SKM-1 (cell line): ENCODE measurements at regions not wholly inside any gene's neighbourhood (a gene's known extent, or its start where the extent isn't known, plus 50 kb on each side); places are given as distances from the start of the nearest gene placed in this dataset.

Source experiments
- DNase-seq: peaks from one replicate; lab custom pipeline; 2025; ENCODE audit not compliant: unreplicated experiment; lab: John Stamatoyannopoulos, UW

DNA sequence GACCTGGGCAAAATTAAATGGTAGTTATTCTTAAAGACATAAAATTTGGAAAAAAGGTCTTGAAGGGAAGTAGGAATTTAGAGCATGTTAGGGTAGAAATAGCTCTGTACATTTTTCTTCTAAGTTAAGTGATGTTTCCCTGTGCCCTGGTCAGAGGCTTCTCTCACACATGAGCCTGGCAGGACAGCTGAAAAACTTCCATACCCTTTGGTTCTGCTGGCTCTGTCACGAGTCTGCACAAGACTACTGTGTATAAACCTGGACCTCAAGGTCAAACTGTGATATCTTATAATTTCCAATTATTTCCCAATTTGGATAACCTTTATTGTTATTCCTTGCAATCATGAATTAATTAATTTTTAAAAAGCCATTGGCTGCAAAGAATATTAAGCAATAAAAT is 664.7 kb downstream of the BCL11A start:
- DNase-seq, result no peak

DNA sequence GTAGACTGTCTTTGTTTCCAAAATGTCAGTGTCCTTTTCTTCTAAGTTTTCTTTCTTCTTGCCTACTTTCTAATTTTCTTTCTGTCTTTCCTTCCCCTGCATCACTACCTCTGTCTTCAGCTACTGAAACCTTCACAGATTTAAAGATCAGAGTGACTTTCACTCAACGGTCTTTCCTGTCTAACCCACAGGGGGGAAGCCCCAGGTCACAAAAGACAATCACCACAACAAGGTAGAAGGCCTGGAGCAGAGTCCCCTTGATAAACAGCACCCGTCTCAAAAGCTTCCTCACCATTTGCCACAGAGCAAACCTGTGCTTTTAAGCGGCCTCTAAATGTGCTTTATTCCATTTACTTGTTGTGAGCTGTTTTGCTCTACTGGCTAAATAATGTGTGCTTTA is 665.4 kb downstream of the BCL11A start:
- no peak for DNase-seq

DNA sequence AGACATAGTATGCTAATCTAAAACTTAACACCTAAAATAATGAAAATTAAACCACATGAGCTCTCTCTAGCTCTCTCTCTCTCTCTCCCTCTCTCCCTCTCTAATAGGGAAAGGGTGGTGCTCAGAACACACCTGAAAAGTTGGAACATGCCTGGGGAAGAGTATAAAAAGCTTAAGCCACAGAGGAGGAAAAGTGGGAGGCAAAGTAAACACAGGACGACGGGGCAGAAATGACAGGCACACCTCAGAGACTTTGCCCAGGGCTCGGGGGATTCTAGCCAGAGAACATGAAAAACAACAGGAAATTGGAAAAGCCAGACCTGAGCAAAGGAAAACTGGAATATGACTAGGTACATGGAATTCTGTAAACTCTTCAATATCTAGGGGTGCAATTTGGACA is 666.1 kb downstream of the BCL11A start:
- no peak for DNase-seq

DNA sequence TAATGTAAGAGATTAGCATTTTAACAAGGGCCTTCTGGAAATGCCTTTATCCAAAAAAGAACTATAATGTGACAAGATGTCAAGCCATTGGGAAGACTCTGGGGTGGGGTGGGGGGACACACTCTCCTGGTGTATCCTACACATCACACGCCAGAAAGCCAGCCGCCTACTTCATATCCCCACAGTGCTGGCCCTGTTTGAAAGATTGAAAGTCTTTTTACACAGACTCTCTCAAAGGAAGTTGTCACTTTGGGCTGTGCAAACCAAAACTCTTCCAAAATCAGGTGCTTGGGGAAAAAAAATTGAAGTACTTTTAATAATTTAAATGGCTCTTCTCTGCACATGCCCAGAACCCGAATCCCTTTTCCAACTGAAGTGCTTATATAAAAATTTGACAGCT is 666.7 kb downstream of the BCL11A start:
- no peak for DNase-seq

DNA sequence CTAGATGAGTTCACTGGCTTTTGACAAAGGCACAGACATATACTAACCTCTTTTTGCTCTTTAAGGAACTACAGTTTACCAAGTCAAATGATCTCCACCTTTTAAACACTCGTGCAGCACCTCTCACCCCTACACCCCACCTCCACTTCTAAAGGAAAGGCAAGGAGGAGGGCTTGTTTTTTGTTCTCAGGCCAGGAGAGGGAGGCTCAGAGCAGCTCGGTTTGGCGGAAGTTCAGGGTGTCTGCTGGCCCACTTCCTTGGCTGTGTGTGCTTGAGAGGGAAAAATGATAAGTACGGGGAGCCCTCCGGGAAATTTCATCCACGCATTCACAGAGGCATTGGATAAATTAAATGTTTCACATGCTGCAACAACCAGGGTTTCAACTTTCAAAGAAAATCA is 667.9 kb downstream of the BCL11A start:
- no peak for DNase-seq

DNA sequence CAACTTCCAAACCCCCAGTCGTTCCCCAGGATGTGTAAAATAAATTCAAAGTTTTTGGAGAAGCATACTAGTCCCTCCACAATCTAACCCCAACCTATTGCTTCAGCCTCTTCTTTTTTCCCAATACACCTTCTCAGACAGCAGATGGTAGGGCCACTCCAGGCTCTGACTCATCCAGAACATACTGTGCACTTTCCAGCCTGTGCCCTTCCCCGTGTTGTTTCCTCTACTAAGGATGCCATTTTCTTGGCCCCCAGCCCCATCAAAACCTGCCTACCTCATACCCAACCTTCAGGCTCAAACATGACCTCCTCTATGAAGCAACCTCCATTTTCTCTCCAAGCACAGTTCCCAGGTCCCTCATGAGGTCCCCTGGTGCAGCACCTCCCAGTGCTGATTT is 669.3 kb downstream of the BCL11A start:
- no peak for DNase-seq

DNA sequence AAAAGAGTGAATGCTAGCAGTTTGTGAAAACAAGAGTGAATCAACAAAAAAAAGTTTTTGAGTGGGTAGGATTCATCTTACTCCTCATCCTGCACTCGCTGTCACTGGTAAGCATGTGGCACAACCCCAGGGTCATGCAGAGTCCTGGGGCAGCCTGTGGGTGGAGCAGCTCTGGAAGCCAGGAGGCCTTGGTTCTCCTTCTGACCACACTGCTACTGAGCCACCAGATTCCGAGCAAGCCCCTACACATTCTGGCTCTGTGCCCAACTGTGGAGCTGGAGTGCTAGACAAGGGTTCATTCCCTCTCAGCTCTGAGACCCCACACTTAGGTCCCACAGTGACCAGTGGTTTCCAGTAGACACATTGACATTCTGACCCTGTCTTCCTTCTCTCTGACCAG is 670.6 kb downstream of the BCL11A start:
- no peak for DNase-seq

DNA sequence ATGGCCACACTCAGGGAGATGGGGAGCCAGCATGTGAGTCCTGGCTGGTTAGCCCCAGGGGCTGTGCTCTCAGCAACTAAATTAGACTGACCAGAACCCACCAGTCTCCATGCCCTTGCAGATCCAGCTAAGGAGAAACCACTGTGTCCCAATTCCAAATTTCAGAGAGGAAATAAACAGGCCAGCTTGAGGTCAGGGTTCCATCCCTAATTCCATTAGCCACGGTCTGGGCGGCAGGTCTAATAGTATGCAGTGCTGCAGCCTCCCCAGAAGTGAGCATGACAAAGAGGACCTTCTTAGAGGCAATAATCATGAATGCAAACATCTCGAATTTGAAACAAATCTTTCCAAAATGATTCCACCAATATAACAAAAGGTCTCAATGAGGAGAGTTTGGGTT is 671.2 kb downstream of the BCL11A start:
- no peak for DNase-seq

DNA sequence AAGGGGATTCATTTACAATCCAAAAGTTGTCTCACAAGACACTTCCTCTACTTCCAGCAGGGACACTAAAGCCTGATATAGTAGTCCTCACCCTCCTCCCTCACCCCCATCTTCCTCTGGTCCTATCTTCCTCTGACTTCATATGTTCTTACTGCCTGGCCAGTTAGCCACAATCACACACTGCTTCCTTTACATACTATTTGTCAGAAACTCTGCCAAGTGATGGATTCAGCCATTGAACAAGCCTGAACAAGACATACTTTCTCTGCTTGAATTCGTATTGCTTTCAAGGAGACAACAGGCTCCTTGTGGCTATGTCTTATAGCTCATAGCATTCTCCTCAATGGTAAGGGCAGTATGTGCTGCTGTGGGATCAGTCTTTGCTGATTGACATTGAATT is 672.2 kb downstream of the BCL11A start:
- DNase-seq, result no peak

DNA sequence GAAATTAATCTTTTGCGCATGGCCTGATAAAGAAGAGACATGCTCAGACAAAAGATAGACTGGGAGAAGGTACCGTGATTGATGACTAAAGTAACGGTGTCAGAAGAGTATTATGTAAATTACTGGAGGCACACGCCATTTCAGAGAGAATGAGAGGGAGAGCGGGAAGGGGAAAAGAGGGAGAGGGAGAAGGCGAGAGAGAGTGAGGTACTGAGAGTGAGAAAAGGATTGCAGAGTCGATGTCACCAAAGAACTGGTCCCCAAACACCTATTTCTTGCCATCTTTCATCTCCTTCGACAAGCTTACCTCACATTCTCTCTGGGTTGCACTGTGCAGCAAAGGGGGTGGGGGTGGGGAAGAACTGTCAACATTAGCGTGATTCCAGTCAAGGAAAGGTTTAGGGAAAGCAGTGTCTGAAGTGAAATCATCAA is 673.7 kb downstream of the BCL11A start:
- DNase-seq, result no peak

DNA sequence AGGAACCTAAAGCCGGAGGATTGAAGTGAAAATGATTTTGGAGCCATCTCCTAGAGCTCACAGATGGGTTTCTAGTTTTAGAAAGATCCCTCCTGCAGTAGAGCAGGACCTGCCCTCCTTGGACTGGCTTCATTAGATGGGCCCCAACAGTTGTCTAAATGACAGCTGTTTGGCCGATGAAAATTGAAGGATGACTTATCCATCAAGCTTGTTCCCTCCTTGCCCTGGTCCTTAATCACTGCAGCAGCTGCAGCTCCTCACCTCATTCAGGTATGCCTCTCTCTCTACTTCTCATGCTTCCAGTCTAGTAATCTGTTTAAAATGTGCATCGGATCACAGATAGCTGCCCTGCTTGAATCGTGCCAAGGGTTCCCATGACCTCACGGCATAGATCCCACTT is 677.6 kb downstream of the BCL11A start:
- no peak for DNase-seq

DNA sequence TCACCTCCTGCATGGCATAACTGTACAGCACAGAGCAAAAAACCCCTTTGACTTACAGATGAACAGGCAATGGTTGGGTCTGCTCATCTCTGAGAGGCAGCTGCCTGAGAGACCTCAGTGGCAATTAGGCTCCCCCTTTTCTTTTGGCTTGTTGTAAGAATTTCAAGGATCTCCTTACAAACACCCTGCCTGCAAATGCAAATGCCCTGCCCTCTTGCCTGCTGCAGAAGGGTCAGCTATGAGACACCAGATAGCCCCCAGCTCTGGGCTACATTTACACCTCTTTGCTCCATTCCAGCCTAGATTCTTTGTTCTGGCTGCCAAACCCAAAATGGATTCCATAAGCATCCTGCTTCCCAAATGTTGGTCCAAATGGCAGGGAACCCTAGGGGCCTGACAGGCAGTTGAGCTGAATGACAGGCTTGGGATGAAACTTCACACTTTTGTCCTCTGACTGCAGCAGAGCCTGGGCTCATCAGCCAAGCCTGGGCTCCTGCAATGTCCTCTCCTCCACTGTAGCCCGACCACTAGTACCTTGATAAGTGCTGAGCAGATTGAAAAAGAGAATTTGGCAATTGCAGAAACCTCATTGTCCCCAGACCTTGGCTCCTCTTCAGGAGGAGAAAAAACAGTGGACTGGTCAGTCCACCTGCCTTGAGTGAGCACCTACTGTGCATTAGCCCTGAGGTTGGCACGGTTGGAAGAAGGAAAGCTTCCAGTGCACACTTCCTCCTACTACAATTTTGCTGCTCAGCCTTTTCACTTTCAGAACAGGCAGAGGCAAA is 678.3 kb downstream of the BCL11A start:
- DNase-seq, result no peak

DNA sequence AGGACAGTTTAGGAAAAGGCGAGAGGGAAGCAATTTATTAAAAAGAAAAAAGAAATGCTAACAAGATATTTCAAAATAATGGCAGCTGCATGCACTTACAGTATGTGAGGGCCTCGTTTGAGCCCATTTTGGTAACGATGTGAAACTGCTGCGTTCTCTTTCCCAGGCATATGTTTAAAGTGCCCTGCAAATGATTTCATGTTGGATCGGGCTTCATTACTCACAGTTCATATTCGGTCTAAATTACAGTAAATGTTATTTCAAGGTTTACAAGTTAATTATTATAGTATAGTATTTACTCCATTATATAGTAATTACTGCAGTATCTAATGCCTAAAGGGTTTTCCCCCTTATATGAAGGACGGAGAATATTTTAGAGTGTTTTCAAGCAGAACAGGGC is 679.1 kb downstream of the BCL11A start:
- DNase-seq, result no peak

DNA sequence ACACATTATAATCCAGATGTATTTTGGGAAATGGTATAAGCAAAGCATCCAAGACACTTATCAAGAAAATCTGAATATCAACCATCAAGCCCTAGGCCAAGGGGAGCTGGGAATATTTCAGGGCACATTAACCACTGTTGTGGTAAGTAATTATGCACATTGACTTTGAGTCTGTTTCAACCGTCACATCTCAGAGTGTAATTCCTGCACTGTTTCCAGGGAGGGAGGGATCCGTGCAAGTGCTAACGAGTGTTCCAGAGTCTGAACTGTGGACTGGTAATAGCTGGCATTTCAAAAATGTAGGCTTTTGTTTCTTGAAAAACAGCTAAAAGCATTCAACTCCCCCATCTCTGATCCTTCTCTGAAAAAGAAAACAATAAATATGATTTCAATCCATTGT is 681.6 kb downstream of the BCL11A start:
- DNase-seq, result no peak

DNA sequence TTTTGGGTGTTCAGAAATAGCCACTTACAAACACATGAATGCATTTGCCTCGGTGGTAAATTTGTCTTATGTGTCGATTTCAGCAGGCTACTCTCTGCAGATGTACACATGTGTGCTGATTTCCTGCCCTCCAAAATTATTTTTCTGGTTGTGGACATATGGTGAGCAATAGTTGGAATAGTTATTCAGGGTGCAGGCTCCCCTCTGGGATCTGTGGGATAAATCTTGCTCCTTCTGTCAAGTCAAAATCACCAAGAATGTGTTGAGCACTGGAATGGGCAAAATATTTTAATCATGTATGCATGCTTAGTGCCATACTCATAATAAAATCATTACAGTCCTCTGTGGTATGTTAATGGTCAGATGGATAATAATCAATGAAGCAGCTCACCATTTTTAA is 684.5 kb downstream of the BCL11A start:
- no peak for DNase-seq

DNA sequence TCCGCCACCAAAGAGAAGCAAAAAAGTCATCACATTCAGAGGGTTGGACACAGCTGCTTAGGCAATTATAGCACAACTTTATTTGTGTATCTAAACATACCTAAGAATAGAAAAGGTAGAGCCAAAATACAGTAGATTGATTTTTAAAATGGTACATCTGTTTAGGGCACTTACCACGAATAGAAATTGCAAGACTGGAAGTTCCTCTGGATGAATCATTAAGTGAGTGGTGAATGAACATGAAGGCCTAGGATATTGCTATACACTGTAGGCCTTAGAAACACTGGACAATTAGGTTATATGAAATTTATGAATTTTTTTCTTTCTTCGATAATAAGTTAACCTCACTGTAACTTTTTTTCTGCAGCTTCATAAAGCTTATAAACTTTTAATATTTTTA is 687.0 kb downstream of the BCL11A start:
- no peak for DNase-seq

DNA sequence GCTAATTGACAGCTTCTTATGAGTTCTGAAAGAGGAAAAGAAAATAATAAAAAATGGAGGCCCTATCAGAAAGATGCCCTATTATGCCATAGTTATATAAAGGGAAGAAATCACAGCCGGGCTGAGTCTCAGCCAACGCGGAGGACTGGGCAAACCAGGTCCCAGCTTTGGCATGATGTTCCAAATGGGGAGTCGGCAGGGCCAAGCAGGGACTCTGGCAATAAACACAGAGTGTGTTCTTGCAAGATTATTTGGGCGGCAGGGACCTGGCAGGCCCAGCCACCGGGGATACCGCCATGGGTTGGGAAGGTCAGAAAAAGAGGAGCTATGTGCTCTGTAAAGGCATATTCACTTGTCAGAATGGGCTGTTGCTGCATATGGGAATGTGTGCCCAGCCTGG is 694.9 kb downstream of the BCL11A start:
- DNase-seq, result no peak

DNA sequence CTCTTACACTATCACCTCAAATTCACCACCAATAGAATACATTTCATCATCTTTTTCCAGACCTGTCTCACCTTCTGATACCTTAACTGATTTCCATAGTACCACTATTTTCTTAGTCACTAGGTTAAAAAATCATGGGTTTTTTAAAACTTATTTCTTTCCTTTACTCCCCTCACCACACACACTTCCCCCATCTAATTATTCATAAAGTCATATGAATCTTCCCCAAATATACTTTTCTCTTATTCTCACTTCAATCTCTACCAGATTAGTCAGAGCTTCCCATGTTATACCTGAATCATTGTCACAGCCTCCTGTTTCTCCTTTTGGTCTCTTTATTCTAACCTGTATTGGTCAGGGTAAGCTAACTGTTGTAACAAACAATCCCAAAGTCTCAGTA is 696.3 kb downstream of the BCL11A start:
- DNase-seq, result no peak

DNA sequence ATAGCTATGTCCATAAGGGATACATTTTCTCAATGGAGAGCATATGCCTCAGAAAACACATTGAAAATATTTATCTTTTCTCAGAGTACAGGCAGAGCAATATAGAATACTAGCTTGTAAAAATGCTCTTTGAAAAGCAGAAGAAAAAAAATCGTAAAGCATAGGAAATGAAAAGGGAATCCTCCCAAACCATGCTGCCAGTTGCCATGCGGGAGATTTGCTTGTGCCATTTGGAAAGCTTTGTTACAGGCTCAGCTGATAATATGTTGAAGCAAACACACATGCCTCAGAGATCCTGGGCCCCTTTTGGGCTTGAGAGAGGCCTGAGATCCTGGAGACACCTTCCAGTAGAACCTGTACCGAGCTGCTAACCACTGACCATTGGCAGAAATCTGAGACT is 697.1 kb downstream of the BCL11A start:
- no peak for DNase-seq

DNA sequence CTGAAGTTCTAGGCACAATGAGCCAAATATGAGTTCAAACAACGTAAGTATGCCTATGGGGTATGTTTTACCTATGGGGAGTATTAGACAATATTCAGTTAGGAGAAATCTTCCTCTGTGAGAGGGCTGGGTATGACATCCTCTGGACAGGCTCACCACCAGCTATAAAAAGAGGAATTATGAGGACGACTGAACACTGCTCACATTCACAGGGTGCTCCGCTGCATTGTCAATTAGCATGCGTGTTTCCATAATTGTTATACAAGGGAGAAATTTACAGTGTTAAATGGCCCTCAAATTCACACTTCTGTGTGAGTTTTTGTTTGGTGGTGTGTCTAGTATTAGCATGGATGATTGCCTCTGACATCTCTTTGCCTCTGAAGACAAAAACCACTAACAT is 700.4 kb downstream of the BCL11A start:
- no peak for DNase-seq

DNA sequence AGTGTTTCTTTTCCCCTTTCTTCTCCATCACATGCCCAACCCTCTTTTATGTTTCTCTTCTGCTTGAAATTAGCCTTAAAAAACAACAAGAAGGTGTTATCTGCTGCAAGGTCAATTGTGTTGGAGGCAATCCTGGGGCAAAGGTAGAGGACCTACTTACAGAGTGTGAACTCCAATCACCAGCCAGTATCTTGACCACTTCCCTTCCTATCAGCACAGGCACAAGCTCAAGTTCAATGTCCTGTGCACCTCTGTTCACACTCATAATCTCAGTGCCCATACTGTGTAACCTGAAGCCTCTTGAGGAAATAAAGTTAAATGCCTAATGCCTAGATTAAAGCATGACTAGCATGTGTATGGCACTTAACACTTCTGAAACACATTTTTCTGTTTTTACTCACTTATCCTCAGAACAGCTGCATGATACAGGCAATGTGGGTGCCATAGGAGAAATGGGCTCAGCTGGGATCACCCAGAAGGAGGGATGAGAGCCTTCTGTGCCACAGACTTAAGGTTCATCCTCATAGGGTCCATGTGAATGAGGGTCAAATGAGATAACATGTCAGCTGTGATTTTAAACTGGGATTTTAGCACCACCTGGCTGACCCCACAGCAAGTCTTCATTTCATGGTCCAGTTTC is 701.5 kb downstream of the BCL11A start:
- no peak for DNase-seq

DNA sequence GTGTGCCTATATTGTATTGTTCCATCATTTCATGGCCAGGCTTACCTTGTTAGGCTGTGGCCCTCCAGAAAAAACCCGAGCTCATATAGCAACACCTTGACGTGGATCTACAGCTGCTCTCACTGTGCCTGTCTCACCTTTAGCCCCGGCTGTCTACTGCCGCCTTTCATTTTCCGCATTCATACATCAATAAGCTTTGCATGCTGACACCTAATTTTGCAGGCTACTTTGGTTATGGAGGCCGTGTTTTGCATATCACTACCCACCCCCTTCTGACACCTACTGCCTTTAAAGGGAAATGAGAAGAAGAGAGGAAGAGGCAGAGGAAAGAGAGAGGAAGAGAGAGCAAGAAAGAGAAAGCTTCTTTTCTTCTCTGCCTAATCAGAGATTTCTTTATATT is 702.9 kb downstream of the BCL11A start:
- DNase-seq, result no peak

DNA sequence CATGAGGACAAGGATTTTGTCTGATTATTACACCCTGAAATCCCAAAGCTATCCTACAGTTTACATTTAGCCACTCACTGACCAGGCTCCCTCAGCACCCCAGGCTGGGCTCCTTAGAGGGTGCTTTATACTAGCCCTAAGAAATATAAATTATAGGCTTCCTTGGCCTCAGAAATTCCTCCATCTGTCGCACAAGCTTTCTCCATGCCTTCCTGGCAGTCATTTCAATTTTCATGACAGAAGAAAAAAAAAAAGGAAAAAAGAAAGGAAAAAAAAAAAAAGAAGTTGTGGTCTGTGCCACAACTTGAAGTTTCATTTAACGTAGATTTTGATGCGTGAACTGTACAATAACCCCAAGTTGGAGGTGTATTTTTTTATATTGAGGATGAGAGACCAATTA is 719.5 kb downstream of the BCL11A start:
- DNase-seq, result no peak
